ENCODE measurements at regions not wholly inside any gene's neighbourhood (a gene's known extent, or its start where the extent isn't known, plus 50 kb on each side); places are given as distances from the start of the nearest gene placed in this dataset.

DNA sequence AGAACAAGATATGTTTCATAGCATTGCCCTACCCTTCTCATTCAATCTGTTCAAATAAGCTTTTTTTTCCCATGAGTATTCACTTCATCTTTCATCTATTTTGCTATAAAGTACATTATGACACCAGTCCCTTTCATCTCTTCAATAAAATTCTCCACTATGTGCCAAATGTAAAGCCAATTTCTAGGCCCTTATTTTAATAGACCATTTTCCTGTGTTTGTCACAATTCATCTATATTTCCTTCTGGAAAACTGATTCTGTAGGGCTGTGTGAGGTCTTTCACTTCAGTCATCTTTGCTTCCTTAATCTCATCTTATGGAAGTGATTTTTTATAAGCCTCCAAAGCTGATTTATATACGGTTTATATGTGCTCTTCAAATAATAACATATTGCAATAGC is 992.4 kb upstream of the EYS start:
- DNase-seq, result no peak

- DNase-seq, result no peak
Observed at GRCh38 chr6:66689608-66690007, 982.6 kb upstream of the EYS start.

DNA sequence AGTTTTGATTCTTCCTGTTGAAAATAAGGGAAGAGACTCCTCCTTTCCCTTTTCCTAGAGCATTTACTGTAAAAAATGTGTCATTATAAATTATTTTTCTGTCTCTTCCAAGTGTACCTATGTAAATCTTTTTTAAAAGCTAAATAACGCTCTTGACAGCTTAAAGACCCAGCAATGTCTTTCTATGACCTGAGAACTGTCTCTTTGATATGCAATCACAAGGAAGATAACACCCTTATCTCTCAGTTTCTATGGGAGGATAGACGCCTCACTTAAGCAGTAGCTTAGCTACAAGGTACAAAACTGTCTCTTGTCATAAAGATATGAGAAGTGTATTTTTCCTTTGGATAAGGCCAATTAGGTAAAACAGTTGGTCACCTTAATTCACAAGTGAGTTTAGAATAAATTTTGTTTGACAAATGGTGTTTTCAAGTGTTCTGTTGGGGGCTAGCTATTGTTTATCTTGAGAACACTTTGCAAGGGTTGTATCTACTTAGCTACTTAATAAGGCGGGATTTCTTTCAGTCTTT is 980.6 kb upstream of the EYS start:
- no peak for DNase-seq

DNA sequence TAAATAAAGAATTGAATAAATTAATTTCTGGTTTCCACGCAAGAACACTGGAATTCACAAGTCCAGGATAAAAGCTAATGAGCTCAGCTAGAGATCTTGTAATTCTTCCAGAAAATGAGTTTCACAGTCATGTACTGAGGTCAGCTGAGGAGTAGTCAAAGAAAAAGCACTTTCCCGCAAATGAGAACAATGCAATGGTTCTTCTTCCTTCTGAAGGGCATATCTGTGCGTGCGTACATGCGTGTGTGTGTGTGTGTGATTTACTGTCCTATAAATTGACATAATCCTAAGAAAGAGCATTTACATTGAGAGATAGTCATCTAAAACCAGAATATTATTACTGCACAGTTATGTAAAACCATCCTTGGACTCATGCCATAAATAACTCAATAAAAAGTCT is 968.9 kb upstream of the EYS start:
- no peak for DNase-seq

- no peak for DNase-seq
Observed at GRCh38 chr6:66664112-66664511, 957.1 kb upstream of the EYS start.

GRCh38 chr6:66662721-66663507 is 955.9 kb upstream of the EYS start:
- DNase-seq, result no peak

- DNase-seq, result no peak
Observed at GRCh38 chr6:66662196-66662595, 955.2 kb upstream of the EYS start.

- DNase-seq, result no peak
Observed at GRCh38 chr6:66655420-66655819, 948.4 kb upstream of the EYS start.

GRCh38 chr6:66638518-66638917 is 931.5 kb upstream of the EYS start:
- DNase-seq, result no peak

GRCh38 chr6:66638099-66638498 is 931.1 kb upstream of the EYS start:
- no peak for DNase-seq

GRCh38 chr6:66628917-66629316 is 921.9 kb upstream of the EYS start:
- no peak for DNase-seq

DNA sequence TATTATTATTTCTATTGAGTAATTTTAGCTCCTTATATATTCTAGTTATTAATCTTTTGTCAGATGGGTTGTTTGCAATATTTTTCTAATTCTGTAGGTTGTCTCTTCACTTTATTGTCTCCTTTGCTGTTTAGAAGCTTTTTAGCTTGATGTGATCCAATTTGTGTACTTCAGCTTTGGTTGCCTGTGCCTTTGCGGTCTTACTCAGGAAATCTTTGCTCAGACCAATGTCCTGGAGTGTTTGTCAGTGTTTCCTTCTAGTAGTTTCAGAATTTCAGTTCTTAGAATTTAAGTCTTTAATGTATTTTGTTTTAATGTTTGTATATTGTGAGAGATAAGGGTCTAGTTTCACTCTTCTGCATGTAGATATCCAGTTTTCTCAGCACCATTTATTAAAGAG is 916.0 kb upstream of the EYS start:
- no peak for DNase-seq

DNA sequence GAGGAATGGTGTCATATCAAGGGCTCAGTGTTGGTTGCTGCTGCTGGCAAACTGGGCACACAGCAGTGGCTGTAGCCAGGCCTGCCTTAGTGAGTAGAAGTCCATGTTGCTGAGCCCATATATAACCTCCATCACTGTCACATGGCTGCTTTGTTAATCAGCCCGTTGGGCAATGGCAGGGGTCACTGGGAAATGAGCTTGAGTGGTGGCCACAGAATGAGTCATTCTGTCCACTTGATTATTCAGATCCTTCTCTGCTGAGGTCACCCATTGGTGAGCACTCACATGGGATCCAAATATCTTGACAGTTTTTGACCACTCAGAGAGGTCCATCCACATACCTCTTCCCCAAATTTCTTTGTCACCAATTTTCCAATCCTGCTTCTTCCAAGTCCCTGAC is 898.9 kb upstream of the EYS start:
- no peak for DNase-seq

DNA sequence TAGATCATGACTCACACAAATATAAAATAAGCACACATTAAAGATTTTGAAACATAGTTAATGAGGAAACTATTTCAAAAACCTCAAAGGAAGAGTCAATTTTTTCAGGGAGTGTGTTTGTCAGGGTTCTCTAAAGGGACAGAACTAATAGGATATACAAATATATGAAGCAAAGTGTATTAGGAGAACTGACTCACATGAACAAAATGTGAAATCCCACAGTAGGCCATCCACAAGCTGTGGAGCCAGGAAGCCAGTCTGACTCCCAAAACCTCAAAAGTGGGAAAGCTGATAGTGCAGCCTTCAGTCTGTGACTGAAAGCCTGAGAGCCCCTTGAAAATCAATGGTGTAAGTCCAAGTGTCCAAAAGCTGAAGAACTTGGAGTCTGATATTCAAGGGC is 898.0 kb upstream of the EYS start:
- no peak for DNase-seq

DNA sequence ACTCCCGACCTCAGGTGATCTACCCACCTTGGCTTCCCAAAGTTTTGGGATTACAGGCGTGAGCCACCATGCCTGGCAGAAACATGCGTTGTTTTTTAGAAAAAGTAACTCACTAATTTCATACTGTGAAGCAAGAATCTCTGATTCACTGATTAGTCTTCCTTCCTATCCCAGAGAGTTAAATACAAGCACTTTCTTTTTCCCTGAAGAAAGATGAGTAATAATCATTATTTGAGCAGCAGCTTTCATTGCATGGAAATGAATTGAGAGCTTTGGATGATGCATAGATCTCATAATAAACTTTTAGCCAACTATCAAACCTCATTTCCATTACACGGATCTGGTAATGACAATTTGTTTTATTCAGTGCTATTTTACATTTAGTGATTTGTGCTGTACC is 892.5 kb upstream of the EYS start:
- no peak for DNase-seq

DNA sequence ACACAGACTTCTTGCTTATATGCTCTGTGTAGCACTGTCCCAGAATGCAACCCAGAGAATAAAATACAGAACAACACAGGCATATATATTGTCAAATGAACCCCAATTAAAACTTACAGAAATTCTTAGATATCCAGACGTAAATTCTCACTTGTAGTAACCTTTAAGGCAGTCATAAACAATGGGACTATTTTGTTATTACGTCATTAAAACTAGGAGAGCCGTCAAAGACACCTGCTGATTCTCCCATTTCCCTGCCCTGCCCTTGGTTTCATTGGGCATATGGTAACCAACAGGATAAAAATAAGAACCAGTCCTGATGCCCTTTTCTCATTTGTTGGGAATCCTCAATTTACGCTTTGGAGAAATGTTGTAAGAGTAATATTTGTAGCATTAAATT is 871.3 kb upstream of the EYS start:
- DNase-seq, result no peak

- DNase-seq, result no peak
Observed at GRCh38 chr6:66568271-66568670, 861.2 kb upstream of the EYS start.

DNA sequence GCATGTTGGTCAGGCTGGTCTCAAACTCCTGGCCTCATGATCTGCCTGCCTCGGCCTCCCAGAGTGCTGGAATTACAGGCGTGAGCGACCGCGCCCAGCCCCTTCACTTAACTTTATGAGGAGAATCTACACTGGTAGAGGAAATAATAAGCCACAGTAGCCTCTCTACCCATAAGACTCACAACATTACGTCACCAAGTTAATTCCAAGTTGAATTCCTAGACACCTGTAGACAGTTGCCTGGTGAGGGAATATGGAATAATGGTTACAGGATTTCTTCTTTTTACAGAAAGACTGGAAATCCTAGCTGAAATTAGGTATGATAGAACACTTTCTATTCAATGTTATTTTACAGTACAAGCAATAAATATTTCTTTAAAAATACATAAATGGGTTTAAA is 854.5 kb upstream of the EYS start:
- DNase-seq, result no peak

- DNase-seq, result no peak
Observed at GRCh38 chr6:66558189-66558588, 851.2 kb upstream of the EYS start.

DNA sequence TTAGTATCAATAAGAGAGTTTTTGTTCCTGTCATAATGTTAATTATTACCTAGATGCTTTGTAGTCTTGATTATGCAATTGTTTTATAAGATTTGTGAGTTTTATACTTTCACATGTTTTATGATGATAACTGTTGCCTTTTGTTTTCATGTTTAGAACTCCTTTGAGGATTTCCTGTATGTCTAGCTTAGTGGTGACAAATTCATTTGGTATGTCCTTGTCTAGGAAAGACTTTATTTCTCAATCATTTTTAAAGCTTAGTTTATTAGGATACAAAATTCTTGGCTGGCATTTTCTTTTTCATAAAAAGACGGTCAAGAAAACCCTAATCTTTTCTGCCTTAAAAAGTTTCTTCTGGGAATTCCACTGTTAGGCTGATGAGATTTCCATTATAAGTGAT is 849.9 kb upstream of the EYS start:
- no peak for DNase-seq

- DNase-seq, result no peak
Observed at GRCh38 chr6:66555082-66555481, 848.1 kb upstream of the EYS start.

- no peak for DNase-seq
Observed at GRCh38 chr6:66553441-66553840, 846.4 kb upstream of the EYS start.

- no peak for DNase-seq
Observed at GRCh38 chr6:66538551-66539135, 831.6 kb upstream of the EYS start.

DNA sequence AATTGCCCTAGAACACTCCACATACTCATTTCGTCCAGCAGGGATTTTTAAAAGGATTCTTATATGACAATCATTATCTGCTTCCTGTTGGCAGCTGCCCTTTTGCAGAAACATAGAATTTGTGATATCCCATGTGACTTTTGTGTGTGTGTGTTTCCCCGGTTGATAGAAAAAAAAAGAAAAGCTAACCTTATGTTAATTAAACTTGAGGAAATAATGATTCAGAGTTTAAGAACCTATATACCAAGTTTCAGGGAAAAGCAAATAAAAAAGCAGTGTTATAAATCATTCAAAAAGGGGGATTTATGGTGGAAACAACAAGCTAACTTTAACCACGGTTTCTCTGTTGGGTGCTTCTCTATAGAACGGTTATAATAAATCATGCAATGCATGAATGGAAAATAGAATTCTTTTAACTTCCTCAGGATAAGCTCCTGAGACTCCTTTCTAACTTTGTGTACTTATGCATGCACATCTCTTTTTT is 826.9 kb upstream of the EYS start:
- no peak for DNase-seq

Measured in dermis blood vessel endothelial cell (primary cell).